ENCODE measurements at regions not wholly inside any gene's neighbourhood (a gene's known extent, or its start where the extent isn't known, plus 50 kb on each side); places are given as distances from the start of the nearest gene placed in this dataset.
"Not testable (repeated sequence)": the region's sequence is repeated elsewhere in the genome, so short reads cannot be mapped to it uniquely, and the experiment has no call there.

- Mint-ChIP-seq H3K27me3 (ENCODE audit: insufficient read depth) (peaks cover 2% of the 10 kb centered on the region; the same call in 1 of the 2 replicates), H3K36me3 (ENCODE audit: low read depth) (peaks cover 4% of the 10 kb centered on the region; the same call in 1 of the 2 replicates), H3K4me3 (no peak overlapping the region), H3K4me1 (ENCODE audit: low read depth) (no peaks in the 10 kb centered on the region), H3K9me3 (peaks cover 27% of the 10 kb centered on the region), H3K27ac (no peak overlapping the region)
- TF ChIP-seq, protein P1, sequence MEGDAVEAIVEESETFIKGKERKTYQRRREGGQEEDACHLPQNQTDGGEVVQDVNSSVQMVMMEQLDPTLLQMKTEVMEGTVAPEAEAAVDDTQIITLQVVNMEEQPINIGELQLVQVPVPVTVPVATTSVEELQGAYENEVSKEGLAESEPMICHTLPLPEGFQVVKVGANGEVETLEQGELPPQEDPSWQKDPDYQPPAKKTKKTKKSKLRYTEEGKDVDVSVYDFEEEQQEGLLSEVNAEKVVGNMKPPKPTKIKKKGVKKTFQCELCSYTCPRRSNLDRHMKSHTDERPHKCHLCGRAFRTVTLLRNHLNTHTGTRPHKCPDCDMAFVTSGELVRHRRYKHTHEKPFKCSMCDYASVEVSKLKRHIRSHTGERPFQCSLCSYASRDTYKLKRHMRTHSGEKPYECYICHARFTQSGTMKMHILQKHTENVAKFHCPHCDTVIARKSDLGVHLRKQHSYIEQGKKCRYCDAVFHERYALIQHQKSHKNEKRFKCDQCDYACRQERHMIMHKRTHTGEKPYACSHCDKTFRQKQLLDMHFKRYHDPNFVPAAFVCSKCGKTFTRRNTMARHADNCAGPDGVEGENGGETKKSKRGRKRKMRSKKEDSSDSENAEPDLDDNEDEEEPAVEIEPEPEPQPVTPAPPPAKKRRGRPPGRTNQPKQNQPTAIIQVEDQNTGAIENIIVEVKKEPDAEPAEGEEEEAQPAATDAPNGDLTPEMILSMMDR (IDR thresholded peaks at IDR 0.05): no peak
- DNase-seq: no peak
Measured at GRCh38 chr12:131390412-131391334, 320.2 kb upstream of the SFSWAP start.

DNA sequence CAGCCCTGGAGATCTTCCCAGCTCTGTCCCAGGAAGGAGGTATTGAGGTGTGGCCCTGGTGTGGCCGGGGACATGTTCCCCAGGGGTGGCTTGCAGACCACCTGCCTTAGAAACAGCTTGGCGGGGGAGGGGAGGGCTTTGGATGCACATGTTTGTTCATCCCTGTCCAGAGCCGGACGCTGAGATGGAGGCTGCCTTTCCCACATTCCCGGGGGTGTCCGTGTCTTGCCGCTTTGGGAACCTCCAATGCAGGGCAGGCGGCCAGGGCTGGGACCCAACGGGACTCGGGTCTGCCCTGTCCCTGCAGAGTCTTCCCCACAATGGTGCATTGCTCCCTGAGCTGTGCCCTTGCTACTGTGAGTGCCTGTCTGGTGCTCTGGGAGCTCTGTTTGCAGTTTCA is 319.5 kb upstream of the SFSWAP start:
- Mint-ChIP-seq H3K27ac (no peak overlapping the region), H3K36me3 (ENCODE audit: low read depth) (peaks cover 4% of the 10 kb centered on the region; the same call in 1 of the 2 replicates), H3K9me3 (peaks cover 27% of the 10 kb centered on the region), H3K4me3 (no peak overlapping the region), H3K27me3 (ENCODE audit: insufficient read depth) (peaks cover 2% of the 10 kb centered on the region; the same call in 1 of the 2 replicates), H3K4me1 (ENCODE audit: low read depth) (no peaks in the 10 kb centered on the region)
- DNase-seq: no peak
- TF ChIP-seq, protein P1 (IDR thresholded peaks at IDR 0.05): no peak

DNA sequence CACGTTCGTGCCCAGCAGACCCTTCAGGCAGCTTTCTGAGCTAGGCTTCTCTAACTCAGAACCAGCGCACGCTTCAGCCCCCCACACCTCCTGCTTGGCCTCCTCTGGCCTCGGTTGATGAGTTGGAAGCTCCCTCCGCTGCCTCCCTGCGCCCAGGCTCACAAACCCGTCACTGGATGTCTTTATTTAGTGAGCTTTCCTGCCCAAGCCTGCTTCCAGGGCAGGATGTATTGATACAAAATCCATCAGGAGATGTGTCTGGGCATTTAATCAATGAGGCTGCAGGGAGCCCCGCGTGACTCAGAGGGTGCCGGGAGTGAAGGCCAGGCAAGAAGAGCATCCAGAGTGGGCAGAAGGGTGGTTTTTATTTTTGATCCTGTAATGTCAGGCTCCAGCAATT is 316.1 kb upstream of the SFSWAP start:
- H3K9me3 Mint-ChIP-seq: peaks cover 51% of the 10 kb centered on the region

GRCh38 chr12:131395209-131395684 is 315.6 kb upstream of the SFSWAP start:
- not testable (repeated sequence) for H3K4me1 Mint-ChIP-seq (ENCODE audit: low read depth); H3K36me3 Mint-ChIP-seq (ENCODE audit: low read depth); H3K27me3 Mint-ChIP-seq (ENCODE audit: insufficient read depth); DNase-seq; H3K27ac Mint-ChIP-seq; H3K4me3 Mint-ChIP-seq
- peaks cover 46% of the 10 kb centered on the region for H3K9me3 Mint-ChIP-seq

More for the DNA sequence above, 316.1 kb upstream of the SFSWAP start:
- not testable (repeated sequence) for H3K36me3 Mint-ChIP-seq (ENCODE audit: low read depth); H3K4me3 Mint-ChIP-seq; H3K27me3 Mint-ChIP-seq (ENCODE audit: insufficient read depth); H3K4me1 Mint-ChIP-seq (ENCODE audit: low read depth); H3K27ac Mint-ChIP-seq; DNase-seq

DNA sequence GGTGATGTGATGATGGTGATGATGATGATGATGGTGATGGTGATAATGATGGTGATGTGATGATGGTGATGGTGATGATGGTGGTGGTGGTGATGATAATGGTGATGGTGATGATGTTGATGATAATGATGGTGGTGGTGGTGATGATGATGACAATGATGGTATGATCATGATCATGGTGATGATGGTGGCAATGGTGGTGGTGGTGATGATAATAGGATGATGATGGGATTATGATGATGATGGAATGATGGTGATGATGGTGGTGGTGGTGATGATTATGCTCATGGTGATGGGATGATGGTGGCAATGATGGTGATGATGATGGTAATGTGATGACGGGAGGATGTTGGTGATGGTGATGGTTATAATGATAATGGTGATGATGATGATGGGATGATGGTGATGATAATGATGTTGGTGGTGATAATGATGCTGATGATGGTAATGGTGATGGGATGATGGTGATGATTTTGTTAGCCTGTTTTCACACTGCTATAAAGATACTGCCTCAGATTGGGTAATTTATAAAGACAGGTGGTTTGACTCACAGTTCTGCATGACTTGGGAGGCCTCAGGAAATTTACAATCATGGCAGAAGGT is 314.8 kb upstream of the SFSWAP start:
- DNase-seq: no peak
- H3K27me3 Mint-ChIP-seq (ENCODE audit: insufficient read depth): no peaks in the 10 kb centered on the region
- H3K27ac Mint-ChIP-seq: no peak overlapping the region
- peaks cover 40% of the 10 kb centered on the region for H3K9me3 Mint-ChIP-seq
- no peaks in the 10 kb centered on the region for H3K4me1 Mint-ChIP-seq (ENCODE audit: low read depth)
- TF ChIP-seq, protein P1 (IDR thresholded peaks at IDR 0.05): no peak
- H3K36me3 Mint-ChIP-seq (ENCODE audit: low read depth): peaks cover 4% of the 10 kb centered on the region; the same call in 1 of the 2 replicates
- no peak overlapping the region for H3K4me3 Mint-ChIP-seq

GRCh38 chr12:131397493-131398181 is 313.3 kb upstream of the SFSWAP start:
- no peaks in the 10 kb centered on the region for H3K27me3 Mint-ChIP-seq (ENCODE audit: insufficient read depth)

More at GRCh38 chr12:131397493-131398181, 313.3 kb upstream of the SFSWAP start:
- no peak overlapping the region for H3K4me3 Mint-ChIP-seq
- H3K36me3 Mint-ChIP-seq (ENCODE audit: low read depth): peaks cover 4% of the 10 kb centered on the region; the same call in 1 of the 2 replicates
- TF ChIP-seq, protein P1 (IDR thresholded peaks at IDR 0.05): no peak
- no peaks in the 10 kb centered on the region for H3K4me1 Mint-ChIP-seq (ENCODE audit: low read depth)
- DNase-seq: no peak
- peaks cover 34% of the 10 kb centered on the region for H3K9me3 Mint-ChIP-seq
- H3K27ac Mint-ChIP-seq: no peak overlapping the region
